DOHH2 (cell line): ENCODE measurements at regions not wholly inside any gene's neighbourhood (a gene's known extent, or its start where the extent isn't known, plus 50 kb on each side); places are given as distances from the start of the nearest gene placed in this dataset.

Source experiments
- EZH2phosphoT487 ChIP-seq: fragments of 200-600 bp; sonication (generic); IDR thresholded peaks from 2 replicates; pipeline ENCODE4 v1.6.1; 2017; ENCODE audit warnings: borderline replicate concordance, mild to moderate bottlenecking, antibody characterized with exemption, low read length, moderate library complexity, mixed read lengths
- TF ChIP-seq, protein P1 (sequence below): fragments of 200-600 bp; sonication (generic); IDR thresholded peaks from one replicate; pipeline ENCODE4 v1.5.1; 2014; ENCODE audit warnings: antibody characterized with exemption, mild to moderate bottlenecking, low read depth, low read length; ENCODE audit not compliant: poor library complexity, severe bottlenecking

DNA sequence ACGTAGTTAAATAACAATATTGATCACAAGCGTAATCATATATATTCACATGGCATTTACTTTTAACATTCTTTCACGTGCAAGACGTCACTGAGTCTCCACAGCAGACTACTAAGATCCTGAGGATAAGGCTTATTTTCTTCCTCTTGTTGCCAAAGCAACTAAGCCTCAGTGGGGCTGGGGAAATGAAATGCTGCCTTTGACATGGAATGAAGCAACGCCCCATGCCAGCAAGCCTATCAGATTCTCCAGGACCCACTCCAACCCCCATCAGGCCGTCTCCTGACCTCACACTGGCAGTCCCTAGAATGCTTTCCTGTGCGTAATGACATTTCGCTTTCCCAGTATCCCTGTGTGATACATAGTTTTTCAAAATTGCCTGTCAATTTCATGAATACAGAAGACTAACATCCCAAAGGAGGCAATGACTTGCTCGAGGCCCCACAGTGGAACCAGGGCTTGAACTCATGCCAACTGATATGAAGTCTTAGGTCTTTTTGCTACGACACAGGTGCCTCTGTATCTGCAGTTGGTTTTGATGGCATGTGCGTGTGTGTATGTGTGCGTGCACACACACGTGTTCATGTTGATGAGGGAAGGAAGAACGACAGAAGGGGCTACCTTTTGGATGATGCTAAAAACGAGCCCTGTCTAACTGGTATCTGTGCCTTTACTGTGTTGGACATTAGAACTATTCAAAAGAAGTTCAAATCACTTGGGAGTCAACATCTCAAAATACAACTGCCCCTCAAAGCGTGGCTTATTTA is 239.1 kb downstream of the VRK1 start:
- TF ChIP-seq, protein P1, sequence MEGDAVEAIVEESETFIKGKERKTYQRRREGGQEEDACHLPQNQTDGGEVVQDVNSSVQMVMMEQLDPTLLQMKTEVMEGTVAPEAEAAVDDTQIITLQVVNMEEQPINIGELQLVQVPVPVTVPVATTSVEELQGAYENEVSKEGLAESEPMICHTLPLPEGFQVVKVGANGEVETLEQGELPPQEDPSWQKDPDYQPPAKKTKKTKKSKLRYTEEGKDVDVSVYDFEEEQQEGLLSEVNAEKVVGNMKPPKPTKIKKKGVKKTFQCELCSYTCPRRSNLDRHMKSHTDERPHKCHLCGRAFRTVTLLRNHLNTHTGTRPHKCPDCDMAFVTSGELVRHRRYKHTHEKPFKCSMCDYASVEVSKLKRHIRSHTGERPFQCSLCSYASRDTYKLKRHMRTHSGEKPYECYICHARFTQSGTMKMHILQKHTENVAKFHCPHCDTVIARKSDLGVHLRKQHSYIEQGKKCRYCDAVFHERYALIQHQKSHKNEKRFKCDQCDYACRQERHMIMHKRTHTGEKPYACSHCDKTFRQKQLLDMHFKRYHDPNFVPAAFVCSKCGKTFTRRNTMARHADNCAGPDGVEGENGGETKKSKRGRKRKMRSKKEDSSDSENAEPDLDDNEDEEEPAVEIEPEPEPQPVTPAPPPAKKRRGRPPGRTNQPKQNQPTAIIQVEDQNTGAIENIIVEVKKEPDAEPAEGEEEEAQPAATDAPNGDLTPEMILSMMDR, result no peak
- no peak for TF ChIP-seq EZH2phosphoT487
